NCI-H510A treated with DMSO at 0.1 percent for 48 hours (cell line): ENCODE measurements at regions not wholly inside any gene's neighbourhood (a gene's known extent, or its start where the extent isn't known, plus 50 kb on each side); places are given as distances from the start of the nearest gene placed in this dataset.
"Not testable (repeated sequence)": the region's sequence is repeated elsewhere in the genome, so short reads cannot be mapped to it uniquely, and the experiment has no call there.

ENCODE experiments used
- DNase-seq: peaks from one replicate; lab custom pipeline; 2025; lab: John Stamatoyannopoulos, UW

DNA sequence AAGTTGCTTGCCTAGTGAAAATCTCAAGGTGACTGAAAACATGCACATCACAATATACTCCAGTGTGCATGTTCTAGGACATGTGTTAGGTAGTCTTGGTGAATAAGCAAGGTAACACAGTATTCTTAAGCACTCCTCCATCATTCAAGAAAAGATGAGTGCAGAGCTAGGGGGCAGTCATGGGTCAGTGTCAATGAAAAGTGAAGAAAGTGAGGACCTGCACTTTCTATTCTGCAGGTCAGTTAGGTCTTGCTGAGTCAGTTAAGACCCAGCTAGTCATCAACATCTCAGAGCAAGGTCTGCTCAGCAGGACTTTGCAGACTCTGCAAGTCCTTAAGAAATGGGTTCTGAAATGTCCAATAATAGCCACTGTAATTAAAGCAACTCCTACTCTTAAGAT lies 754.1 kb downstream of the TTLL7 start:
- not testable (repeated sequence) for DNase-seq

DNA sequence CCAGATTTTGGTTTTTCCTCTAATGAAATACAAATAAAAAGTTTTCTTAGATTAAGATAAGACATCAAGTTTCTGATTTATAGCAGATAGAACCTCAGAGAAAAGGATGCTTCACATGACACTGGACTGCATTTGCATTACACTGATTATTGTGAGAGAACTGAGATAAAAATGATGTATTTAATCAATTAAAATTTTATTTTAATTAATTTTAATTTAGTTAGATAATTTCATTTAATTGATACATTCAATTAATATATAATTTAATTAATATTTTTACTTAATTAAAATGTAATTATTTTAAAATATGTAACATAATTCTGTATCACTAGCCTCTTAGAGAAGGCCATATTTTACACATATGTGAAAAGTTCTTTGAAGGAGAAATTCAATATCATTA lies 759.4 kb downstream of the TTLL7 start:
- not testable (repeated sequence) for DNase-seq

DNA sequence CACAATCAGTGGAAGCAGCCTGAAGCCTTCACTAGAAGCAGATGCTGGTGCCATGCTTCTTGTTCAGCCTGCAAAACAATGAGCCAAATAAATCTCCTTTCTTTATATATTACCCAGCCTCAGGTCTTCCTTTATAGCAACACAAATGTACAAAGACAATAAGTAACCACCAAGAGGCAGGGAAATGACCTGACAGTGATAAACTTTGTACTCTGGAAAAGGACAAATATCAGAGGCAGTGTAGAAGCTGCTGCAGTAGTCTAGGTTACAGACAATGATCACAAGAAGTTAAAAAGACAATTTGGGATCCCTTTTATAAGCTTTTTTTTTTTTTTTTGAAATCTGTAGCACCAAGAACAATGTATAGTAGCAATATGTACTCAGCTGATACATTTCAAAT lies 760.3 kb downstream of the TTLL7 start:
- not testable (repeated sequence) for DNase-seq

- not testable (repeated sequence) for DNase-seq
These were observed 779.1 kb downstream of the TTLL7 start for GRCh38 chr1:83219788-83220187.

- peak; percentile 8 for DNase-seq
These were observed 780.8 kb downstream of the TTLL7 start for GRCh38 chr1:83218036-83218716.

GRCh38 chr1:83214317-83214716 lies 784.6 kb downstream of the TTLL7 start:
- DNase-seq = not testable (repeated sequence)

GRCh38 chr1:83213648-83214047 lies 785.3 kb downstream of the TTLL7 start:
- DNase-seq = not testable (repeated sequence)

GRCh38 chr1:83212033-83212432 lies 786.9 kb downstream of the TTLL7 start:
- DNase-seq = not testable (repeated sequence)

GRCh38 chr1:83208540-83208939 lies 790.4 kb downstream of the TTLL7 start:
- peak; percentile 78 for DNase-seq

DNA sequence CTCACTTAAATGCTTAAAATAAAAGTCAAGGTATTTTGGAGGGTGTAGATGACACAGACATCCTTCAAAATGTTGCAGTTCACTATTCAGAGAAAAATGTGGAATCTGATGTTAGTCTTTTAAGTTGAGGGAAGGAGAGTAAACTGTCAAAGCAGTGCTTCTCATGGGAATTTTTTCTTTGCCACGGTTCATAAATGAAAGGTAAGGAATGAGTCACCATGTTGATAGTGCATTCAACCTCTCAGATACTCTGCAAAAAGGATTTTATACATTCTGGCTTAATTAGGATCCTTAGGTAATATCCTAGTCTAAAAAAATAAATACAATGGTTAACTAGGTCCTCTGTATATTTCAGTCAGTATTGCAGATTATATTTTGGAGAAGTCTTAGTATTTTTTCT lies 804.3 kb downstream of the TTLL7 start:
- DNase-seq = not testable (repeated sequence)

- peak; percentile 49 for DNase-seq
These were observed 816.8 kb downstream of the TTLL7 start for GRCh38 chr1:83182033-83182728.

GRCh38 chr1:83180621-83181020 lies 818.3 kb downstream of the TTLL7 start:
- DNase-seq = peak; percentile 35

DNA sequence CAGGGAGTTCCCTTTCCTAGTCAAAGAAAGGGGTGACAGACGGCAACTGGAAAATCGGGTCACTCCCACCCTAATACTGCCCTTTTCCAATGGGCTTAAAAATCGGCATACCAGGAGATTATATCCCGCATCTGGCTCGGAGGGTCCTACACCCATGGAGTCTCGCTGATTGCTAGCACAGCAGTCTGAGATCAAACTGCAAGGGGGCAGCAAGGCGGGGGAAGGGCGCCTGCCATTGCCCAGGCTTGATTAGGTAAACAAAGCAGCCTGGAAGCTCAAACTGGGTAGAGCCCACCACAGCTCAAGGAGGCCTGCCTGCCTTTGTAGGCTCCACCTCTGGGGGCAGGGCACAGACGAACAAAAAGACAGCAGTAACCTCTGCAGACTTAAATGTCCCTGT lies 831.3 kb downstream of the TTLL7 start:
- DNase-seq = not testable (repeated sequence)

DNA sequence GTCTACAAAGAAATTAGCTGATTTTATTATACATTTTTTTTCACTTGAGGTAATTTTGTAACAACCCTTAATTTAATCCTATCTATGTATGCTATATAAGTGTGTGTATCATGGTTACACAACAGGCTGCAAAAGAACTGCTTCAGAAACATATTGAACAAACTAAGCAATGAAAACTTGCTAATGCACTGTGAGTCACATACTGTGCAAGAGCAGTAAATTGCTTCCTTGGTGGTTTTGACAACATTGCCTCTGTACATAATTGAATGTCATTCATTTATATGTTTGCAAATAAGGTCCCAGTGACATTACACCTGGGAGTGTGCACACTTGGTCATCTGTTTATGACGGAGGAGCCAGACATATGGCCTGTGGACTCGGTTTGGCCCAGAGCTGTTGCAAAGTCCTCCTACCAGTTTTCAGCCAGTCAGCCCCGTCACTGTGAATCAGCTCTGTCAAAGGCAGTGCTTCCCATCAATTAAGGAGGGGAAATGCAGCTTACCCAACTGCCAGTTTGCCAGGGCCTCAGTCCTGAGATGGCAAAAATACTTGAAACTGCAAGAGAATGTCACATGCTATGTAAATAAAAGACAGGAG lies 835.0 kb downstream of the TTLL7 start:
- DNase-seq = peak; percentile 49

GRCh38 chr1:83158924-83159323 lies 840.0 kb downstream of the TTLL7 start:
- not testable (repeated sequence) for DNase-seq

- not testable (repeated sequence) for DNase-seq
These were observed 844.6 kb downstream of the TTLL7 start for GRCh38 chr1:83154306-83154705.

GRCh38 chr1:83151167-83151898 lies 847.6 kb downstream of the TTLL7 start:
- DNase-seq = peak; percentile 39

DNA sequence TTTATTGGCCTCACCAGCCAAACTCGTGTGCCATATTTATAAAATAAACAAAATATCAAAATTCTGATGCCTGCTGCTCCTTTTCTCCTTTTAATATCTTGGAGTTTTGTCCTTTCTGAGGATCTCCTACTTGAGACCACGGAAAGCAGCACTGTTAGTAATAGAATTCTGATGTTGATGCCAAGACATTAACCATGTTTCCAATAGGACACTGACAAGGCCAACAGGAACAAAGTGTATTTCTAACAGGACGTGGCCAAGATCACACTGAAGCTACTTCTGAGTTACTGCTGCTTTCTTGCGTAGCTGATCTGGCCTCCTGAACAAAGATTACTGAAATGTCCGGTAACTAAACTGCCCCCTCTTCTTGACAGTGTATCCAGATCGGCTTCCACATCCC lies 848.5 kb downstream of the TTLL7 start:
- not testable (repeated sequence) for DNase-seq

- not testable (repeated sequence) for DNase-seq
These were observed 853.1 kb downstream of the TTLL7 start for GRCh38 chr1:83145820-83146219.

- DNase-seq = not testable (repeated sequence)
These were observed 856.1 kb downstream of the TTLL7 start for GRCh38 chr1:83142802-83143201.

- DNase-seq = not testable (repeated sequence)
These were observed 863.3 kb downstream of the TTLL7 start for GRCh38 chr1:83135524-83136157.
